DND-41 (cell line): ENCODE measurements at regions not wholly inside any gene's neighbourhood (a gene's known extent, or its start where the extent isn't known, plus 50 kb on each side); places are given as distances from the start of the nearest gene placed in this dataset.

Source experiments
- ATAC-seq: fragments of 200-7000 bp; cut with Tn5 transposase; 3 replicates; pipeline ENCODE4 v1.9.1; 2021; ENCODE audit warnings: low read depth; ENCODE audit not compliant: insufficient read depth
- DNase-seq: peaks from one replicate; pipeline ENCODE4 v3.0.0-alpha.2; 2020
- H2AFZ ChIP-seq: 2 replicates; pipeline ENCODE4 v1.6.0; 2012; ENCODE audit warnings: low read depth, low read length
- H3K27ac ChIP-seq: 2 replicates; pipeline ENCODE4 v1.5.1; 2012; ENCODE audit warnings: low read length, inconsistent platforms
- H3K27me3 ChIP-seq: fragments of 200-600 bp; sonication (generic); 2 replicates; pipeline ENCODE4 v1.6.0; 2012; ENCODE audit warnings: low read length, mild to moderate bottlenecking, inconsistent platforms; ENCODE audit not compliant: insufficient read depth, poor library complexity
- H3K36me3 ChIP-seq: 2 replicates; pipeline ENCODE4 v1.5.1; 2012; ENCODE audit warnings: low read length, inconsistent platforms; ENCODE audit not compliant: insufficient read depth
- H3K4me1 ChIP-seq: 2 replicates; pipeline ENCODE4 v1.5.1; 2012; ENCODE audit warnings: mild to moderate bottlenecking, low read length; ENCODE audit not compliant: insufficient read depth
- H3K4me2 ChIP-seq: 2 replicates; pipeline ENCODE4 v1.6.0; 2012; ENCODE audit warnings: mild to moderate bottlenecking, moderate library complexity, low read length, inconsistent platforms; ENCODE audit not compliant: insufficient read depth
- H3K4me3 ChIP-seq, 2 experiments: fragments of 200-600 bp in 1 of 2; shearing (Covaris generic) in 1 of 2; 2 replicates each; pipeline ENCODE4 v1.5.1; 2012 to 2016; ENCODE audit warnings: inconsistent platforms in 2 of 2, low read length in 2 of 2, mild to moderate bottlenecking in 2 of 2, low read depth in 1 of 2, moderate library complexity in 1 of 2
- H3K79me2 ChIP-seq: 2 replicates; pipeline ENCODE4 v1.6.0; 2012; ENCODE audit warnings: low read length, inconsistent platforms; ENCODE audit not compliant: insufficient read depth
- H3K9ac ChIP-seq: 2 replicates; pipeline ENCODE4 v1.6.0; 2012; ENCODE audit warnings: low read depth, mild to moderate bottlenecking, inconsistent platforms, low read length, moderate library complexity
- H3K9me3 ChIP-seq: 2 replicates; pipeline ENCODE4 v1.5.1; 2012; ENCODE audit warnings: low read length, moderate library complexity, mild to moderate bottlenecking, inconsistent platforms; ENCODE audit not compliant: insufficient read depth, severe bottlenecking
- H4K20me1 ChIP-seq: 2 replicates; pipeline ENCODE4 v1.6.0; 2012; ENCODE audit warnings: low read length; ENCODE audit not compliant: insufficient read depth
- CTCF ChIP-seq: IDR thresholded peaks from 2 replicates; pipeline ENCODE4 v1.5.1; 2012; ENCODE audit warnings: borderline replicate concordance, low read length, moderate library complexity, mild to moderate bottlenecking; ENCODE audit not compliant: poor library complexity, severe bottlenecking; ENCODE audit errors: extremely low read depth
- EZH2 ChIP-seq: IDR thresholded peaks from 3 replicates; pipeline ENCODE4 v1.6.1; 2012; ENCODE audit warnings: borderline replicate concordance, low read depth, mild to moderate bottlenecking, moderate library complexity, low read length, inconsistent platforms; ENCODE audit not compliant: severe bottlenecking

GRCh38 chr10:108132303-108132702, 967.8 kb upstream of the SORCS1 start:
- H3K9me3 ChIP-seq = peaks cover 3% of the 10 kb centered on the region
- TF ChIP-seq EZH2 = no peak
- TF ChIP-seq CTCF = no peak

GRCh38 chr10:108130575-108130974, 966.1 kb upstream of the SORCS1 start:
- ATAC-seq = no peak
- no peaks in the 10 kb centered on the region for H3K4me1 ChIP-seq
- no peaks in the 10 kb centered on the region for H4K20me1 ChIP-seq
- H3K9ac ChIP-seq = no peak overlapping the region
- no peak overlapping the region for H2AFZ ChIP-seq
- TF ChIP-seq EZH2 (no peak), CTCF (no peak)
- no peaks in the 10 kb centered on the region for H3K27me3 ChIP-seq
- H3K9me3 ChIP-seq = peaks cover 3% of the 10 kb centered on the region
- no peaks in the 10 kb centered on the region for H3K36me3 ChIP-seq
- no peak overlapping the region for H3K4me2 ChIP-seq
- no peak overlapping the region for H3K27ac ChIP-seq
- no peak for DNase-seq
- H3K79me2 ChIP-seq = no peaks in the 10 kb centered on the region
- no peak overlapping the region for H3K4me3 ChIP-seq

More at GRCh38 chr10:108132303-108132702, 967.8 kb upstream of the SORCS1 start:
- no peak for ATAC-seq
- Histone ChIP-seq H3K79me2 (no peaks in the 10 kb centered on the region), H3K4me3 (no peak overlapping the region), H3K4me2 (no peak overlapping the region), H3K27ac (no peak overlapping the region), H3K27me3 (no peaks in the 10 kb centered on the region), H2AFZ (no peak overlapping the region), H3K4me1 (no peaks in the 10 kb centered on the region), H3K9ac (no peak overlapping the region), H4K20me1 (no peaks in the 10 kb centered on the region), H3K36me3 (no peaks in the 10 kb centered on the region)
- no peak for DNase-seq

- Histone ChIP-seq H4K20me1 (no peaks in the 10 kb centered on the region), H3K4me1 (no peaks in the 10 kb centered on the region), H3K9ac (no peak overlapping the region), H3K27me3 (no peaks in the 10 kb centered on the region), H3K79me2 (no peaks in the 10 kb centered on the region), H3K36me3 (no peaks in the 10 kb centered on the region), H2AFZ (no peak overlapping the region), H3K4me2 (no peak overlapping the region), H3K4me3 (no peak overlapping the region), H3K27ac (no peak overlapping the region), H3K9me3 (no peaks in the 10 kb centered on the region)
- DNase-seq (no peak), ATAC-seq (no peak)
- TF ChIP-seq CTCF (no peak), EZH2 (no peak)
Observed at GRCh38 chr10:108112218-108112617, 947.7 kb upstream of the SORCS1 start.

- H3K4me3 ChIP-seq = no peak overlapping the region
- no peaks in the 10 kb centered on the region for H4K20me1 ChIP-seq
- DNase-seq (no peak), ATAC-seq (no peak)
- no peaks in the 10 kb centered on the region for H3K9me3 ChIP-seq
- no peak for TF ChIP-seq CTCF
- TF ChIP-seq EZH2 = no peak
- no peaks in the 10 kb centered on the region for H3K27me3 ChIP-seq
- H2AFZ ChIP-seq = no peak overlapping the region
- no peaks in the 10 kb centered on the region for H3K79me2 ChIP-seq
- no peak overlapping the region for H3K9ac ChIP-seq
- no peaks in the 10 kb centered on the region for H3K36me3 ChIP-seq
- no peak overlapping the region for H3K4me2 ChIP-seq
- H3K27ac ChIP-seq = no peak overlapping the region
- H3K4me1 ChIP-seq = no peaks in the 10 kb centered on the region
Observed at GRCh38 chr10:108104551-108105156, 940.1 kb upstream of the SORCS1 start.
